SH-SY5Y (cell line): ENCODE measurements at regions not wholly inside any gene's neighbourhood (a gene's known extent, or its start where the extent isn't known, plus 50 kb on each side); places are given as distances from the start of the nearest gene placed in this dataset.

ENCODE experiments used
- GATA2 ChIP-seq: IDR thresholded peaks from 2 replicates; pipeline ENCODE4 v1.6.1; 2011; ENCODE audit warnings: mild to moderate bottlenecking, low read depth, low read length
- GATA3 ChIP-seq: IDR thresholded peaks from 2 replicates; pipeline ENCODE4 v1.6.1; 2011; ENCODE audit warnings: low read depth, mild to moderate bottlenecking, low read length, moderate library complexity

DNA sequence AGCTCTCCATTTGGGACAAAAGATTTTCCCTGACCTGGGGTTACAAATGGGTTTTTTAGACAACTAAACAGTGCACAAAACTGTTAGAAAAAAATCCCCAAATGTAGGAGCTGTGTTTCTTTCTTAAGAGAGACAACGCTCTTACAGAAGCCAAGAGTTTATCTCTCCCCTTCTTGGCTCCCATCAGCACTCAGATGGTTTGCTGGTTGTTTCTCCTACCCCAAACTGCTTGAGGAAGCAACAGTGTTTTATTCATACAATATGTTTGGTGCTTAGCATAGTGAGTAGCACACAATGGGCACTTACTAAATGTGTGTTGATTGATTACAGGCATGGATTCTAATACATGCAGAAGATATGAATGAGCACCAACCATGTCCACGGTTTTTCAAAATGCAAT is 209.5 kb upstream of the ANO5 start:
- TF ChIP-seq GATA3 (no peak), GATA2 (no peak)

DNA sequence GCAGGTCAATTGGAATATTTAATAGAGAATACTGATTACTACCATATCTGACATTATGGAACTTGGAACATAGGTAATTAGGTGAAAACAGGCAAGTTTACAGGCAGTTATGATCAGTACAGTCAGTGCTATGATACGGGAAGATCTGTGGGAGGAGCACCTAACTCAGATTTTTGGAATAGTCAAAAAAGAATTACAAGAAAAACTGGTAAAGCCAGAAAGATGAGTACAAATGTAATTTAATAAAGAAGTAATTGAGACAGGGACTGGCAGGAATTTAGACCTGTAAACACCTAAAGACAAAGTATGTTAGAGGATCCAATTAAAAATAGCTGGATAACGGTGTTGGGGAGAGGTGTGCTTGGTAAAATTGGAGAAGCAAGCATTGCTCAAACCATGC is 206.5 kb upstream of the ANO5 start:
- no peak for TF ChIP-seq GATA3
- TF ChIP-seq GATA2, result no peak

DNA sequence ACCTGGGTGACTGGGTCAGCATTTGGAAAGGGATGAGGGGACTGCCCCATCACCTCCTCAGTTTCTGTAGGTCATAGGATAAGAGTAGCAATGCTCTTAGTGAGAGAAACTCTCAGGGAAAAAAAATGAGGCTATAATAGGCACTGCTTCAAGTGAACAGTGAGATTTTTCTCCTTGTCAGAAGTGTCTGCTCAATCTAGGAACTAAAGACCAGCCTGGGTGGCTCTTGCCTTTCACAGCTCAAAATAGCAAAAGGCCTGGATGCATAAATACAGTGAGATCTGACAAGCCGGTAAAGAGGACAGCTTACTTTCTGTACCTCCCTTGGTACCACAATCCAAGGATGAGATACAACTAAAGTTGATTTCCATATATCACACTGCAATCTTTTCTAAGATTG is 205.6 kb upstream of the ANO5 start:
- TF ChIP-seq GATA2 (no peak), GATA3 (no peak)

DNA sequence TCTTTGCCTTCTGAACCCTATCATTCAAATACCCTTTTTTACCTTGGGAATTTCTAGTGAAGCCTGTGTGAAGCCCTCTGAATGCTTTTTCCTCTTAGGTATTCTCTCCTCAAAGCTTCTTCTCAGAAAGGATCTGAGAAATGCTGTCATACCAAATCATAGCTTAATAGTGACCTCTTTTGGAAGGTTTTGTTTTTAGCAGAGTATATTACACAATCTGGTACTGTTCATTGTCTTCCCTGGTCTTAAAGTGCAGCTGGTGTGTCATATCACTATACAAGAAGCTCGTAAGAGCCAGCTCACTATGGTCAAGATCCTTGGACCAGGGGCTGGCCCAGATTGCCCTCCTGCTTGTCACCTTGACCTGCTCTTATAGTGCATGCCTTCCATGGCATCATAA is 204.4 kb upstream of the ANO5 start:
- TF ChIP-seq GATA3 (no peak), GATA2 (no peak)

DNA sequence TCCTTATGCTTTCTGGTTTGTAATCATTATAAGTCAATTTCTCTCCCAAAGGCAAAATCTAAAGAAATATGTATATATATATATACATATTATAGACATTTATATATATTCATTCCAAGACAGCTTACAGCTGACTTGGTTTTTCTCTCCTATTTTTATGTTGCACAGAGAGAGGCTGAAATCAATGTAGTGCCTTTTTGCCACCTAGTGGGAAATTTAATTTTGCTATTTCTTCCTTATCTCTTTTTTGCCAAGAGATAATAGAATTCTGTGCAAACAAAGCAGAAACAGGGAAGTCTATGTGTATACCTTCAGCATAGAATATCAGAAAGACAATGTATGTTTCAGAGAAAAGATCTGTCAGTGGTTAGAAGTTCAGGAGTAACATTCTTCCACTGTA is 186.0 kb upstream of the ANO5 start:
- TF ChIP-seq GATA3 (no peak), GATA2 (no peak)

DNA sequence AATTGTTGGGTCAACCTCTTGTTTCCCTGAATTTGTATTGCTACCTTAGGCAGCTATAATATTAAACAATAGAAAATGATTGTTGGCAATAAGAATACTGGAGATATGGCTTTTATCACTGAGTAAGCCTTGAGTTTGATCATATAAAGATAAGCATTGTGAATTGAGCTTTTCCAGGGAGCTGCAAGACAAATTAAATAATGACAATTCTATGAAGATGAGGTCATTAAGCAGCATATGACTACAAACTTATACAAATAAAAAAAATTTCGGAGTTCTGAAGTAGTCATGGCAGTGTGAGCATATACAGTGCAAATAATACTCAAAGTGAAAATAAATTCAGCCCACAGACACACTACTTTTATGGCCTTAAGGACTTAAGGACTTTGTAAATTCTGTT is 161.1 kb upstream of the ANO5 start:
- TF ChIP-seq GATA3, result no peak

DNA sequence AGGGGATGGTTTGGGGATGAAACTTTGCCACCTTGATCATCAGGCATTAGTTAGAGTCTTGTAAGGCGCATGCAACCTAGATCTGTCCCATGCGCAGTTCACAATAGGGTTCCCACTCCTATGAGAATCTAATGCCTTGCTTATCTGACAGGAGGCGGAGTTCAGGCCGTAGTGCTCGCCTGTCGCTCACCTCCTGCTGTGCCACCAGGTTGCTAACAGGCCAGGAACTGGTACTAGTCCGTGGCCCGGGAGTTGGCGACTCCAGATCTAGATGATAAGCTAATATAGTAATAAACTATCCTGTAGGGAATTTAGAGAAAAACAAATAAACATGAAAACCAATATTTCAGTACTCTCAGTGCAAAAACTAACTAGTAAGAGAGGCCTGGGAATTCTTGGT is 155.4 kb upstream of the ANO5 start:
- TF ChIP-seq GATA2 (no peak), GATA3 (no peak)

DNA sequence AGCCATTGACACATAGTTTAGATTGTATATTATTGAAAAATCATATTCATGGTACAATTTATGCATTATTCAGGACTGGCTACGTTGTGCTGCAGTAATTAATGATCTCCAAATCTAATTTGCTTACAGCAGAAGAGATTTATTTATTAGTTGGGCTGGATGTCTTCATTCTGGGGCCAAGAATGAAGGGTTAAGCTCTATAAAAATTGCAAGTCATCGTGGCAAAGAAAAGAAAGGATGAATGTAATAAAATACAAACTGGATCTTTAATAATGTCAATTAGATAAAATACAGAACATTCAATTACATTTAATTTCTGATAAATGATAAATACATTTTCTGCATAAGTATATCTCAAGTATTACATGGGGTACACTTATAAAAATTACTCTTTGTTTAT is 151.8 kb upstream of the ANO5 start:
- TF ChIP-seq GATA2, result no peak
- no peak for TF ChIP-seq GATA3

DNA sequence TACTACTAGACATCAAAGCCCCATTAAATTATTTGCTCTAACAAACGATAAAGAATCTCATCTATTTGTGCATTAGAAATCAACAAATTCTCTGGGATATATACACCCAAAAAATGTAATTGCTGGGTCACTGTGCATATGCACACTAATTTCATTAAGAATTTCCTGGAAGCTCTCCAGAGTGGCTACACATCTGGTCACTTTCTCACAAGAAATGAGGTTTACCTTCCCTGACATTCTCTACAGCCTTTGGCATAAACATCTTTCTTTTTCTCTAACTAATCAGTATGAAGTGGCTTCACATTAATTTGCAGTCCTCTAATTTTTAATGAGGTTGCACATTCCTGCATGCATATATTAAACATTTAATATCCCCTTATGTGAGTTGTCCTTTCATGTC is 150.8 kb upstream of the ANO5 start:
- TF ChIP-seq GATA3 (no peak), GATA2 (no peak)

DNA sequence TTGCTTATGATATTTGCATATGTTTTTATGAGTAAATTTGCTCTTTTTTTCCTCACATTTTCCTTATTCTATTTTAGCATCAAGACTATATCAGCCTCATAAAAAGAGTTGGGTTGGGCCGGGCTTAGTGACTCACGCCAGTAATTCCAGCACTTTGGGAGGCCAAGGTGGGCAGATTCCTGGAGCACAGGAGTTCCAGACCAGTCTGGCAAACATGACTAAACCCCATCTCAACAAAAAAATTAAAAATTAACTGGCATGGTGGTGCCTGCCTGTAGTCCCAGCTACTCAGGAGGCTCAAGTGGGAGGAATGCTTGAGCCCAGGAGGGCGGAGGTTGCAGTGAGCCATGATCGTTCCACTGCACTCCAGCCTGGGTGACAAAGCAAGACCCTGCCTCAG is 148.8 kb upstream of the ANO5 start:
- no peak for TF ChIP-seq GATA3
- TF ChIP-seq GATA2, result no peak

DNA sequence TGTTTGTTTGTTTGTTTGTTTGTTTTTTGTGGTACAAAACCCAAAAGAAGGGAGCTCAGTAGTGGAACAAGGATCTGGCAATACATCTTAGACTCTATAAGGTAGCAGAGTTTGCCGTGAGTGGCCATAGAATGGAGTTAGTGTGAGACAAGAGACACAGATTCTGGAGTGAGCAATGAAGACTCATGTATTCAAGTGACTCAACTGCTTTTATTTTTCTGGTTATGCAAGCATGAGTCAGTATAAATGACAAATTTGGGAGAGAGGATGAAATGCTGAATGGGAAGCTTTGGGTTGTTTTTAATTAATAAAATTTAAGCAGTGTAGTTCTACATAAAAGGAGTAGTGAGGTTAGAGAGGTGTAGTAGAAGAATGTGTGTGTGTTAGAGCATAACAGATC is 143.6 kb upstream of the ANO5 start:
- no peak for TF ChIP-seq GATA2
- TF ChIP-seq GATA3, result no peak

DNA sequence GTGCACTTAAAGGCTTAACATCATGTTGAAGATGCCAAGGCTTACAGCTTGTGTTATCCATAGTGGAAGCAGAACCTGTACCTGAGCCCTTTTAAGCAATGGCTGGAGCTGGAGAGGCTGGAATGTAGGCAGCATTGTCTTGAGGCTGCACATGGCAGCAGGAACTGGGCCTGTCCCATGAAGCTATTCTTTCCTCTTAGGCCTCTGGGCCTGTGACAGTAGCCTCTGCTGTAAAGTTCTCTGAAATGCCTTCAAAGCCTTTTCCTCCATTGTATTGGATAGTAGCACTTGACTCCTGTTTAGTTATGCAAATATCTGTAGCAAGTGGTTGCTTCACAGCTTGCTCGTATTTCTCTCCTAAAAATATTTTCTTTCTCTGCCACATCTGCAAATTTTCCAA is 127.4 kb upstream of the ANO5 start:
- TF ChIP-seq GATA2 (no peak), GATA3 (no peak)

DNA sequence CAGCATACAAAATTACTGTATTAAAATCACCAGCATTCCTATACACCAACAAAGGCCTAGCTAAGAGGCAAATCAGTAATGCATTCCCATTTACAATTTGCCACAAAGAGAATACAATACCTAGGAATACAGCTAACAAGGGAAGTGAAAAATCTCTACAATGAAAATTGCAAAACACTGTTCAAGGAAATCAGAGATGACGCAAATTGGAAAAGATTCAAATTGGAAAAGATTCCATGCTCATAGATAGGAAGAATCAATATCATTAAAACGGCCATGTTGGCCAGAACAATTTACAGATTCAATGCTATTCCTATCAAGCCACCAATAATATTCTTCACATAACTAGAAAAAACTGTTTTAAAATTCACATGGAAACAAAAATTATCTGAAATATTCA is 123.0 kb upstream of the ANO5 start:
- TF ChIP-seq GATA2 (no peak), GATA3 (no peak)

DNA sequence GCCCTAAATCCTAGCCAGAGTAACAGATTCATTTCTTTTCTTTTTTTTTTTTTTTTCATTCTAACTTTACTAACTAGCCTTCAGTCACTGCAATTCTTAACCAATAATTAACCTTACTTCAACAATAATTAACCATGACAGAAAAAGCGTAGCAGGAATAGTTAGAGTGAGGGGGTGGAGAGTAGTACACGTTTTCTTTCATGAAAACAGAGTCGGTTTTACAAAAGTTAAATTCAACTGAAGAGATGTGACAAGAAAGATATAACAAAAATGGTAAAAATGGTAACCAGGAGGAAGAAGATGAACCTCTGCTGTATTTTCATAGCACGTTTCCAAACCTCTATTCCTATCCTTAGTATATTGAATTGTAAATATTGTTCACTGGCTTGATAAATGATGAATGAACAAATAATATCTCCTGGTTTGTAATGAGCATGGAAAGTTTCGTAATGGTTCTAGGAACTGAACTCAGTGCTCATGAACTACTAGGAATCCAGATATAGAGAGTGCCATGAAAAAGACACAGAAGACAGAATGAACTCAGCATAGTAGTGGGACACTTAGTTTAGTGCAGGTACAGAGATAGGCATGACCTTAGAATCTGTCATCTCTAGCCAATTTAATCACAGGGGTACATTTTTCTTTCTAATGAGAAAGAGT is 116.5 kb upstream of the ANO5 start:
- TF ChIP-seq GATA2 (no peak), GATA3 (no peak)

DNA sequence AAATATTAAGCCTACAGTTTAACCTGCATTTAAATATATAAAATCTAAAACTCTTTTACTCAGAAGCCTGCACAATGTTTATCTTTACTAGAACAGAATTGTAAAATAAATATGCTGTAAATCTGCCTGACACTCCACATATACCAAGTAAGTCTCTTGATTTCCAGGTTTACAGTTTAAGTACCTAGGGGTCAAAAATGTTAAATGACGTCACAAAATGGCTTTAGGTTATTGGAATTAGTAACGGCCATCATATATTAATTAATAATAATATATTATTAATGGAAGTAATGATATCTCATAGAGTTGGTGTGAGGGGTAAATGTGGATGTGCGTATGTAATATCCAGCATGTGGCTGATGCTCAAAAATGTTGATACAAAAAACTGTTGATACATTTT is 114.8 kb upstream of the ANO5 start:
- TF ChIP-seq GATA3 (no peak), GATA2 (no peak)

DNA sequence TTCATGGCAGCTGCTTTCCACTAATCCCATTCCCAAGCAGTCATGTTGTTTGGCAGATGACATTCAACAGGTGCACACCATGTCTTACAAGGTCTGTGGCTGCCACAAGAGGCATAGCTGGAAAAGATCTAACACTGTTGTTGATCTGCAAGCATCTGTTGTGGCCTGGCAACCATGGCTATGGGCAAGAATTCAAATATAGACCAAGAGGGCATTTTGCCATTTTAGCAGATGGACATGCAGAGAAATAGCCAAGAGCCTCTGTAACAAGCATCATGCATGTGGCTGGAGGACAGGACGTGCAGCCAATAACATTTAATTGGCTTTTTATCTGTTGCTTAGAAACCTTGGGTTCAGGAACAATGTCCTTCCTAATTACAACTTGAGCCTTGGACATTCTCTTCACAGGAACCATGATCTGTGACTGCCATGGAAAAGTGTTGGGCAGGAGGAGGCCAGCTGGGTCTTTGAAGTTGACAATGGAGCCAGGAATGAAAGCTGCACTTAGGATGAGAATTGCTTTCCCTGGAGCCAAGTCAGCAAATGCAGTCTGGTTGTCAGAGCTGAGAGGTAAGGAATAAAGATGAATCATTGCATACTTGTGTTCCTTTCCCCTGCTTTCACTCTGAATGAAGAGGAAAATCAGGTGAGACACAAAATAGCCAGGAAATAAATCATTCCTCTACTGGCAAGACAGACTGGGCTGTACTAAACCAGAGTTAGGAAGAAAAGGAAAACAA is 113.6 kb upstream of the ANO5 start:
- TF ChIP-seq GATA3, result no peak
- TF ChIP-seq GATA2, result no peak

DNA sequence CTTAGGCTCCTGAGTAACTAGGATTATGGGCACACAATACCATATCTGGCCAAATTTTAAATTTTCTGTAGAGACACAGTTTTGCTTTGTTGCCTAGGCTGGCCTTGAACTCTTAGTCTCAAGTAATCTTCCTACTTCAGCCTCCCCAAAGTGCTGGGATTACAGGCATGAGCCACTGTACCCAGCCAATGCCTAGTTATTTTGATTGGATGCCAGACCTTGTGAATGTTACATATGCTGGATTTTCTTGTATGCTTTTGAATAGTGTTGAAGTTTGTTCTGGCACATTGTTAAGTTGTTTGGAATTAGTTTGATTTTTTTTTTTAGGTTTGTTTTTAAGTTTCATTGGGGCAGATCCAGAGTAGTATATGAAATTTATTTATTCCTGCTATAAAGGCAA is 110.7 kb upstream of the ANO5 start:
- TF ChIP-seq GATA3 (no peak), GATA2 (no peak)
